HG03460 (cell line): ENCODE measurements at regions not wholly inside any gene's neighbourhood (a gene's known extent, or its start where the extent isn't known, plus 50 kb on each side); places are given as distances from the start of the nearest gene placed in this dataset.

Source experiments
- ATAC-seq: cut with Tn5 transposase; IDR thresholded peaks from one replicate; pipeline ENCODE4 v1.9.1; 2021; ENCODE audit not compliant: unreplicated experiment

- ATAC-seq: no peak
Observed at GRCh38 chr3:117962750-117963149, 1071.9 kb downstream of the IGSF11 start.

GRCh38 chr3:117963858-117964257 lies 1070.8 kb downstream of the IGSF11 start:
- no peak for ATAC-seq

- ATAC-seq: no peak
Observed at GRCh38 chr3:117964814-117965213, 1069.8 kb downstream of the IGSF11 start.

- no peak for ATAC-seq
Observed at GRCh38 chr3:117977504-117978228, 1057.0 kb downstream of the IGSF11 start.

- no peak for ATAC-seq
Observed at GRCh38 chr3:117979466-117979865, 1055.2 kb downstream of the IGSF11 start.

- ATAC-seq: no peak
Observed at GRCh38 chr3:117987256-117987655, 1047.4 kb downstream of the IGSF11 start.

- no peak for ATAC-seq
Observed at GRCh38 chr3:117989982-117990381, 1044.7 kb downstream of the IGSF11 start.

- no peak for ATAC-seq
Observed at GRCh38 chr3:117990627-117991026, 1044.0 kb downstream of the IGSF11 start.

- no peak for ATAC-seq
Observed at GRCh38 chr3:117995842-117996437, 1038.7 kb downstream of the IGSF11 start.

GRCh38 chr3:117997201-117998049 lies 1037.2 kb downstream of the IGSF11 start:
- ATAC-seq: peak; percentile 98

- ATAC-seq: no peak
Observed at GRCh38 chr3:117998071-117998470, 1036.6 kb downstream of the IGSF11 start.

GRCh38 chr3:118000219-118000618 lies 1034.4 kb downstream of the IGSF11 start:
- ATAC-seq: no peak

- ATAC-seq: no peak
Observed at GRCh38 chr3:118001380-118001779, 1033.3 kb downstream of the IGSF11 start.

- no peak for ATAC-seq
Observed at GRCh38 chr3:118011910-118012309, 1022.7 kb downstream of the IGSF11 start.

- ATAC-seq: no peak
Observed at GRCh38 chr3:118029049-118029448, 1005.6 kb downstream of the IGSF11 start.

- no peak for ATAC-seq
Observed at GRCh38 chr3:118036215-118036614, 998.4 kb downstream of the IGSF11 start.

- ATAC-seq: no peak
Observed at GRCh38 chr3:118055381-118055780, 979.3 kb downstream of the IGSF11 start.

- no peak for ATAC-seq
Observed at GRCh38 chr3:118057086-118057485, 977.6 kb downstream of the IGSF11 start.

GRCh38 chr3:118059096-118059495 lies 975.5 kb downstream of the IGSF11 start:
- ATAC-seq: no peak

- no peak for ATAC-seq
Observed at GRCh38 chr3:118067439-118067838, 967.2 kb downstream of the IGSF11 start.

- no peak for ATAC-seq
Observed at GRCh38 chr3:118075873-118076272, 958.8 kb downstream of the IGSF11 start.

- no peak for ATAC-seq
Observed at GRCh38 chr3:118077332-118077731, 957.3 kb downstream of the IGSF11 start.
